Head of caudate nucleus (tissue), 42 donors: ENCODE measurements at regions not wholly inside any gene's neighbourhood (a gene's known extent, or its start where the extent isn't known, plus 50 kb on each side); places are given as distances from the start of the nearest gene placed in this dataset.
A peak's percentile ranks its signal among the peaks of the same experiment; 100 is the strongest.
"Not testable (repeated sequence)": the region's sequence is repeated elsewhere in the genome, so short reads cannot be mapped to it uniquely, and the experiment has no call there.

Experiments
- DNase-seq, 42 donors: peaks; one replicate each; pipeline versions ENCODE4 v3.0.0 to v3.0.0-alpha.2; 2020 to 2021; ENCODE audit warnings: mixed read lengths in 7 of 42
- intact Hi-C: fragments of 100-400 bp; cut with DNase I; formaldehyde crosslinking; loops from one replicate; pipeline ENCODE4 v1.15.0; 2022

- intact Hi-C loops, result no loop called here
- no peak for DNase-seq
Observed at GRCh38 chr4:61011051-61011450, 189.1 kb upstream of the ADGRL3 start.

DNA sequence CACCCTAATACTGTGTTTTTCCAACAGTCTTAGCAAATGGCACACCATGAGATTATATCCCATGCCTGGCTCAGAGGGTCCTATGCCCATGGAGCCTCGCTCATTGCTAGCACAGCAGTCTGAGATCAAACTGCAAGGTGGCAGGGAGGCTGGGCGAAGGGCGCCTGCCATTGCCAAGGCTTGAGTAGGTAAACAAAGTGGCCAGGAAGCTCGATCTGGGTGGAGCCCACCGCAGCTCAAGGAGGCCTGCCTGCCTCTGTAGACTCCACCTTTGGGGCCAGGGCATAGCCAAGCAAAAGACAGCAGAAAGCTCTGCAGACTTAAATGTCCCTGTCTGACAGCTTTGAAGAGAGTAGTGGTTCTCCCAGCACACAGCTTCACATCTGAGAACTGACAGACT lies 188.2 kb upstream of the ADGRL3 start:
- DNase-seq, intact Hi-C loops: not testable (repeated sequence)

DNA sequence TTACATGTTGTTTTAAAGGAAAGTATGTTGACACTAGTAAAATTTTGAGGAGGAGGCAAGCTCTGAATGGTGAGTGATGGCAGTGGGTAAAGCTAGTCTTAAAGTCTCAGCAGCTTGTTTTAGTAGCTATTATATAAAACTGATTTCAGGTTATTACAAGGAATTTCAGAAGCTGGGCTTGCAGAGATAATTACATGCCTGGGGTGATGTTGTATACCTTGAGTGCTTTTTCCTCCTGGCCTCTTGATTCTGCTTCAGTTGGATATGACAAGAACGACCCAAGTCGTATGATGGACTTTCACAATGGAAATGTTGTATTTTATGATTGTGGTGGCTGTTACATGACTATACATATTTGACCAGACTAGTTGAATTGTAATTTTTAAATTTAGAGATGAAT lies 175.5 kb upstream of the ADGRL3 start:
- intact Hi-C loops, result no loop called here
- DNase-seq, result no peak

DNA sequence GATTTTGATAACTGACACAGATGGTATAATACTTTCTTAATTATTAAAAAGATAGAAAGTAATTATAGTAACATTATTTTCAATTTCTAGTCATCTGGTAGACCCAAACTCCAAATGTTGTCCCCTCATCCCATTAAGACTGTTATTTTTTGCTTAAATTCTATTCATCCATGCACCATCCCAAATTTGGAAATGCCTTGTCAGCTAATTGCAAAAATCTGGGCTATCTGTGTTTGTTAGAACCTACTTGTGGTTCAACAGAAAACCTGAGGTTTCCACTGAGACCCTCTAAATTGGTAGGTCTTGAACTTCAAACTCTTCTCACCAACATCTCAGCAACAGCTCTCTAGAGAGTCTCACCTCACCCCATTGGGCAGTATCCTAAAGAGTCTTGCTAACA lies 172.2 kb upstream of the ADGRL3 start:
- intact Hi-C loops, result no loop called here
- DNase-seq, result no peak

DNA sequence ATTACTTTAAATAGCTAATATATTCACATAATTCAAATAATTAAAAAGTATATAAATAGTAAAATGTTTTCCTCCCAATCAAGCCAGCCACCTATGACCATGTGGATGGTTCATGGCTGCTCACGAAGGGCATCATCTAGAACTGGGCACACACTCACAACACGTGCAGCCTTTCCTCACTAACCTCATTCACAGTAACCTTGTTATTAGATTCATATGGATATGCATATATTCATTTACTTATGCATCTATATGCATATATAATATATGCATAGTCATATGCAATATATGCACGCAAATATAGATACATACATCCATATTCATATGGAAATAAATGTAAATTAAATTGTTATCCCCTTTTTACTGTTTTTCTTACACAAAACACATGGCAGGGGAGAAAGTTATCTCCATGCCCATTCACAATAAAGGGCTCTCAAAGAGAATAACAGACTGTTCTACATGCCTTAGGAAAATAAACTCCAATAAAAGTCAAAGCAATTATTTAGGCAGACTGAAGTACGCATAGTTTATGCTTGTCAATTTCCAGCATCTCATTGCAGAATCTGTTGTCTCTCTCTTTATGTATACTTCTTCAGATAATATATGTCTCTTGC lies 163.9 kb upstream of the ADGRL3 start:
- DNase-seq, result no peak
- intact Hi-C loops, result no loop called here

GRCh38 chr4:61041527-61041926 lies 158.6 kb upstream of the ADGRL3 start:
- DNase-seq, result no peak
- intact Hi-C loops, result no loop called here

DNA sequence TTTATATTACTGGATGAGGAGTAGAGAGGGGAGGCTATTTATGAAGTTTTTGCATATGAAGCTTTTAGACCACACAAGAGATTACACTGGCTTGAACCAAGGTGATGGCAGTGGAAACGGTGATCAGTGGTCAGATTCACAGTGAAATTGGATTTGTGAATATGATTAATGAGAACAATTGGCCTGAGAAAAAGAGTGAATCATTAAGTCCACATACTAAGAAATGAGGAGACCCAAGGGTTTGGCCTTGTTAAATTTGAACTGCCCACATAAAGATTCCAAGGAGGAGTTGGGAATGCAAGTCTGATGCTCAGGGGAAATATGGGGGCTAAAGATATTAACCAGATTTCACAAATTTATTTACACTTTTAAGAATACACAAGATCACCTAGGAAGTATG lies 155.3 kb upstream of the ADGRL3 start:
- no peak for DNase-seq

GRCh38 chr4:61049018-61049417 lies 151.1 kb upstream of the ADGRL3 start:
- DNase-seq, result no peak
- intact Hi-C loops, result no loop called here

More for the DNA sequence above, 155.3 kb upstream of the ADGRL3 start:
- intact Hi-C loops, result no loop called here

GRCh38 chr4:61067381-61067780 lies 132.7 kb upstream of the ADGRL3 start:
- intact Hi-C loops, result no loop called here
- DNase-seq, result no peak

- no peak for DNase-seq
- intact Hi-C loops, result no loop called here
Observed at GRCh38 chr4:61068060-61068459, 132.1 kb upstream of the ADGRL3 start.

DNA sequence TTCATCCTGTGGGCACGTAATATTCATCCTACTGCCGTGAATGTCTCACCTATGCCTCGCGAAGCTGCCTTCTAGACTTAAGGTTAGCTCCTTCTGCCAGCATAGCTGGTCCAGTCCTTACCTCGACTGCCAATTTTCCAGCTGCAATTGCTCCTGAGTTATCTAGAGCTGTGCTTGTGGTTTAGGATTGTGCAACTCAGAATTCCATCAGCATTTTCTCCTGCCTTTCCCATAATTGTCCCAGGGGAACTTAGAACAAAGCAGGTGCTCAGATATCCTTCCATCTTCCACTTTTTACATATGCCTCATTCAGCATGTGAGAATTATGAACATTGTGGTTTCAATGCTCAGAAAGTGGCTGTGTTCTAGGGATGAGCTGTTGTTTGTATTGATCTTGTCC lies 131.4 kb upstream of the ADGRL3 start:
- DNase-seq, result no peak
- intact Hi-C loops, result no loop called here

DNA sequence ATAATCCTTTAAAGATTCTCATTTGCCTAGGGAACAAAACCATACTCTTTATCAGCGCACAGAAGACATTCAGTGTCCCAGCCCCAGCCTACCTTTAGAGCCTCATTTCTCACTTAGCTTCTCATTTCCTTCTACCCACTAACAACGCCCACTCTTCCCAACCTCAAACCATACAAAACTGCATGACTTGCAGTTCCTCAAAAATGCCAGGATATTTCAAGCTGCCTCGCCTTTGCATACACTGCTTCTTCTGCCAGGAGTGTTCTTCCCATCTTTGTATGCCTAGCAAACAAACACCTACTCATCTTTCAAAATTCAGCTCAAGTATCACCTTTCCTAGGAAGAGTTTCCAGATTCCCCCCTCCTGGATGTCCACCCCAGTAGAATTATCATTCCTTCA lies 129.9 kb upstream of the ADGRL3 start:
- DNase-seq, result peak in 15 of 42 donors; percentile 6 to 75 (median 20)
- intact Hi-C loops, result no loop called here

DNA sequence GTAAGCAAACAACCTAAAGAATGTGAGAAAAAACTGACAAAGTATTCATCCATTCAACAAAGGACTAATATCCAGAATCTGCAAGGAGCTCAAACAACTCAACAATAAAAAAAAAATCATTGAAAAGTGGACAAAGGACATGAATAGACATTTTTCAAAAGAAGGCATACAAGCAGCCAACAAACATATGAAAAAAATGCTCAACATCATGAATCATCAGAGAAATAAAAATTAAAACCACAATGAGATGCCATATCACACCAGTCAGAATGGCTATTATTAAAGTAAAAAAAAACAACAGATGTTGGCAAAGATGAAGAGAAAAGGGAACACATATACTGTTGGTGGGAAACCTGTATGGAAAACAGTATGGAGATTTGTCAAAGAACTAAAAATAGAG lies 120.7 kb upstream of the ADGRL3 start:
- no peak for DNase-seq
- intact Hi-C loops, result no loop called here

- no peak for DNase-seq
- intact Hi-C loops, result no loop called here
Observed at GRCh38 chr4:61079976-61080375, 120.2 kb upstream of the ADGRL3 start.

DNA sequence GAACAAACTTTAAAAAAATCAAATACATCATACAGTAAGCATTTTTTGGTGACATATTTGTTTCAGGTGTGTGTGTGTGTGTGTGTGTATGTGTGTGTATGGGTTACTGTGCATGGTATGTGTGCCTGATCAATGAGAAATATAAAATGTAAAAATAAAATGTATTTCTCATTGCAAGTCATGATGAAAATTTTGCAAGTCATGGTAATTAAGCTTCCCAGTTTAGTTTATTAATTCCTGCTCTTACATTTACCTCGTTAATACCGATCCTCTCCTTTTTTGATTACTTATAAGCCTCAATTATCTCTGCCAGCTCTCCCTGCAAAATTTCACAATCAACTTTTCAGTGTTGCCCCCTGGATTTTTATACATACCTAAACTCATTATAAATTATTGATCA lies 114.6 kb upstream of the ADGRL3 start:
- DNase-seq, result no peak

GRCh38 chr4:61086357-61086756 lies 113.8 kb upstream of the ADGRL3 start:
- intact Hi-C loops, result no loop called here
- no peak for DNase-seq

More for the DNA sequence above, 114.6 kb upstream of the ADGRL3 start:
- intact Hi-C loops, result no loop called here

- no peak for DNase-seq
- intact Hi-C loops, result no loop called here
Observed at GRCh38 chr4:61086979-61087378, 113.1 kb upstream of the ADGRL3 start.

DNA sequence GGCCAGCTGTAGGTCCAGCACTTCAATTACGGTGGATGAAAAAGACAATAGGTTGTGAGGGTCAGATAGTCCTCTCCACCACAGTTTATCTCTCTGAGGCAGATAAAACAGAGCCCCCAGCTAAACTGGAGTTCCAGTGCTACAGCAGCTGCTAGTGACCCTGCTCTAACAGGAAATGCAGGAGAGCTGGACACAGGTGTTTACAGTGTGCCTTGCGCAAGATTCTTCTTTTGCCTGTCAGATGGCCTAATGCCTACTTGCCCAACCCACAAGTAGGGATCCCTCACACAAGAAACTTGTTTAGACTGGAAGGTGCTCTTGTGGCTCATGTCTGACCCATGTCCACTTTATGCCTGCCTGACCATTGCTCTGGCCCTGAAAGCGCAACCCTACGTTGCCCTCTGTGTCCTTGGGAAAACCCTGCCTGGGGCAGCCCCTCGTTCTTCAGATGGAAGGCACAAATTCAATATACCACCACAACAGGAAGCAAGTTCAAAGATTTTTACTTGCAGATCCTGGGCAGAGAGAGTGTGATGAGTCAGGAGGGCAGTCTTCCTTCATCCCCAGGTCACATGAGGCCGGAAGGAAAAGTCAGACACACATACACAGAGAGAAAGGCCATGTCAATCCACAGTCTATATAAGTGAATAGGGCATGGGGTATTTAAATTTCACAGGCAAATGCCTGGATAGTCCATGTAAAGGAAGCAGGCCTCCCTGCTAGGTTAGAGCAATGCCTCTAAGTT lies 105.1 kb upstream of the ADGRL3 start:
- intact Hi-C loops, result no loop called here
- no peak for DNase-seq

GRCh38 chr4:61128682-61129081 lies 71.4 kb upstream of the ADGRL3 start:
- intact Hi-C loops, result no loop called here
- DNase-seq, result no peak

- no peak for DNase-seq
- intact Hi-C loops, result no loop called here
Observed at GRCh38 chr4:61129971-61130370, 70.2 kb upstream of the ADGRL3 start.

- DNase-seq, result no peak
- intact Hi-C loops, result no loop called here
Observed at GRCh38 chr4:61143461-61143860, 56.7 kb upstream of the ADGRL3 start.
